SU-DHL-6 (cell line): ENCODE measurements at regions not wholly inside any gene's neighbourhood (a gene's known extent, or its start where the extent isn't known, plus 50 kb on each side); places are given as distances from the start of the nearest gene placed in this dataset.
A peak's percentile ranks its signal among the peaks of the same experiment; 100 is the strongest.
"Not testable (repeated sequence)": the region's sequence is repeated elsewhere in the genome, so short reads cannot be mapped to it uniquely, and the experiment has no call there.

Experiments
- H2AFZ ChIP-seq: fragments of 200-600 bp; sonication (generic); 2 replicates; pipeline ENCODE4 v1.6.1; 2014; ENCODE audit warnings: low read depth, mild to moderate bottlenecking, moderate library complexity, mixed read lengths, antibody characterized with exemption, low read length; ENCODE audit not compliant: severe bottlenecking
- H3F3A ChIP-seq: fragments of 200-600 bp; shearing (Covaris generic); 2 replicates; pipeline ENCODE4 v1.6.0; 2016; ENCODE audit warnings: antibody characterized with exemption, mild to moderate bottlenecking; ENCODE audit not compliant: insufficient read depth
- H3K27ac ChIP-seq: fragments of 200-600 bp; sonication (generic); 2 replicates; pipeline ENCODE4 v1.5.1; 2016; ENCODE audit warnings: low read depth, mild to moderate bottlenecking, low read length, moderate library complexity, mixed read lengths
- H3K27me3 ChIP-seq: fragments of 200-600 bp; sonication (generic), shearing (Covaris generic); 2 replicates; pipeline ENCODE4 v1.6.0; 2014; ENCODE audit warnings: mild to moderate bottlenecking, low read length
- H3K36me3 ChIP-seq: fragments of 200-600 bp; sonication (generic); 2 replicates; pipeline ENCODE4 v1.6.1; 2014; ENCODE audit warnings: mild to moderate bottlenecking, low read length, mixed read lengths
- H3K4me2 ChIP-seq: fragments of 300-600, 200-600 bp; shearing (Covaris generic), sonication (generic); 2 replicates; pipeline ENCODE4 v1.6.0; 2014; ENCODE audit warnings: low read length, low read depth, mild to moderate bottlenecking; ENCODE audit not compliant: poor library complexity, severe bottlenecking
- H3K4me3 ChIP-seq: fragments of 200-600 bp; sonication (generic); 2 replicates; pipeline ENCODE4 v1.5.1; 2014; ENCODE audit warnings: antibody characterized with exemption, low read length, mild to moderate bottlenecking, mixed read lengths; ENCODE audit not compliant: insufficient read depth, poor library complexity, severe bottlenecking
- H3K79me2 ChIP-seq: fragments of 200-600 bp; sonication (generic); 2 replicates; pipeline ENCODE4 v1.6.1; 2014; ENCODE audit warnings: mild to moderate bottlenecking, low read length, moderate library complexity; ENCODE audit not compliant: insufficient read depth
- H3K9ac ChIP-seq: fragments of 200-600 bp; sonication (generic); 2 replicates; pipeline ENCODE4 v1.7.0; 2014; ENCODE audit warnings: mild to moderate bottlenecking, low read length
- H3K9me2 ChIP-seq: fragments of 200-600 bp; sonication (generic); replicated peaks from 2 replicates; pipeline ENCODE4 v1.6.1; 2014; ENCODE audit warnings: low read length; ENCODE audit not compliant: insufficient read depth
- H3K9me3 ChIP-seq: fragments of 200-600 bp; sonication (generic); 2 replicates; pipeline ENCODE4 v1.6.1; 2014; ENCODE audit warnings: low read length, mixed read lengths; ENCODE audit not compliant: insufficient read depth
- H4K20me1 ChIP-seq: fragments of 200-600 bp; sonication (generic); 2 replicates; pipeline ENCODE4 v1.6.1; 2014; ENCODE audit warnings: low read depth, mild to moderate bottlenecking, antibody characterized with exemption, low read length, moderate library complexity, mixed read lengths
- CTCF ChIP-seq: fragments of 200-600 bp; sonication (generic); IDR thresholded peaks from one replicate; pipeline ENCODE4 v1.5.1; 2017; ENCODE audit warnings: antibody characterized with exemption, mild to moderate bottlenecking, low read length, moderate library complexity; ENCODE audit not compliant: insufficient read depth, poor library complexity, severe bottlenecking
- EZH2phosphoT487 ChIP-seq: fragments of 200-600 bp; sonication (generic), shearing (Covaris generic); conservative IDR thresholded peaks from 2 replicates; pipeline ENCODE4 v1.6.1; 2018; ENCODE audit warnings: mild to moderate bottlenecking, antibody characterized with exemption, low read length, moderate library complexity, mixed read lengths

GRCh38 chr1:86798608-86799291, 94.4 kb downstream of the SH3GLB1 start:
- H3K79me2 ChIP-seq: no peaks in the 10 kb centered on the region
- H3F3A ChIP-seq: 0 out of 2 replicates have a peak, but pooled peaks cover 6% of the 10 kb centered on the region
- no peak overlapping the region for H3K9ac ChIP-seq
- H3K27me3 ChIP-seq: no peaks in the 10 kb centered on the region
- H3K4me3 ChIP-seq: no peak overlapping the region
- TF ChIP-seq CTCF (no peak), EZH2phosphoT487 (no peak)
- peak overlapping the region; percentile 62 for H3K27ac ChIP-seq
- no peaks in the 10 kb centered on the region for H3K9me2 ChIP-seq
- H4K20me1 ChIP-seq: no peaks in the 10 kb centered on the region
- H3K9me3 ChIP-seq: no peaks in the 10 kb centered on the region
- H2AFZ ChIP-seq: peak overlapping the region; percentile 32
- no peaks in the 10 kb centered on the region for H3K36me3 ChIP-seq
- peak overlapping the region; percentile 30 for H3K4me2 ChIP-seq

- H3K36me3 ChIP-seq, H3K27me3 ChIP-seq, H4K20me1 ChIP-seq, H3F3A ChIP-seq, H3K9ac ChIP-seq, H3K9me3 ChIP-seq, H3K4me2 ChIP-seq, H3K9me2 ChIP-seq, H3K79me2 ChIP-seq, H2AFZ ChIP-seq, H3K27ac ChIP-seq, H3K4me3 ChIP-seq: not testable (repeated sequence)
Measured at GRCh38 chr1:86803641-86804040, 99.3 kb downstream of the SH3GLB1 start.

DNA sequence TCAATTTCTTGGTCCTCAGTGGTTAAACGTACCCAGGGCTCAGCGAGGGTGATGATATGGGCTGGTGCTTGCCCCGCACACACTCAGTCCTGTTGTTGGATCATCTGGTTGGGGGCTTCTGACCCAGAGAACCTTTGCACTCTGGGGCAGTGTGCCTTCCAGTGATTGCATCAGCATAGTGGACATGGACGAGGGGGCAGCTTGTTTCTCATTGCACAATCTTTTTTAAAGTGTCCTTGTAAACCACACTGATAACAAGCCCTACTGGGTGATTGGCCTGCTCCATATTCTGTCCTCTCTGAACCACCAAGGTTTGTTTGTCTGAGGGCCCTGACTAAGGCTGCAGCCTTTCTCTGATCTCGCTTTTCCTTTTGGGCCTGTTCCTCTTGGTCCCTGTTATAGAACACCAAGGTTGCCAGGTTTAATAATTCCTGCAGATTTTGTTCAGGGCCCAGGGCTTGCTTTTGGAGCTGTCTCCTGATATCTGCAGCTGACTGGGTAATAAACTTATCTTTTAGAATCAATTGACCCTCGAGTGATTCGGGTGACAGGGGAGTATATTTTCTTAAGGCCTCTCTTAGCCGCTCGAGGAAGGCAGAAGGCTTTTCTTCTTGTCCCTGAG, 101.6 kb downstream of the SH3GLB1 start:
- not testable (repeated sequence) for H3K9ac ChIP-seq, H4K20me1 ChIP-seq, H3K9me2 ChIP-seq, H3F3A ChIP-seq, H2AFZ ChIP-seq, H3K4me2 ChIP-seq, H3K36me3 ChIP-seq, H3K4me3 ChIP-seq, H3K27ac ChIP-seq, H3K27me3 ChIP-seq, H3K79me2 ChIP-seq, H3K9me3 ChIP-seq

DNA sequence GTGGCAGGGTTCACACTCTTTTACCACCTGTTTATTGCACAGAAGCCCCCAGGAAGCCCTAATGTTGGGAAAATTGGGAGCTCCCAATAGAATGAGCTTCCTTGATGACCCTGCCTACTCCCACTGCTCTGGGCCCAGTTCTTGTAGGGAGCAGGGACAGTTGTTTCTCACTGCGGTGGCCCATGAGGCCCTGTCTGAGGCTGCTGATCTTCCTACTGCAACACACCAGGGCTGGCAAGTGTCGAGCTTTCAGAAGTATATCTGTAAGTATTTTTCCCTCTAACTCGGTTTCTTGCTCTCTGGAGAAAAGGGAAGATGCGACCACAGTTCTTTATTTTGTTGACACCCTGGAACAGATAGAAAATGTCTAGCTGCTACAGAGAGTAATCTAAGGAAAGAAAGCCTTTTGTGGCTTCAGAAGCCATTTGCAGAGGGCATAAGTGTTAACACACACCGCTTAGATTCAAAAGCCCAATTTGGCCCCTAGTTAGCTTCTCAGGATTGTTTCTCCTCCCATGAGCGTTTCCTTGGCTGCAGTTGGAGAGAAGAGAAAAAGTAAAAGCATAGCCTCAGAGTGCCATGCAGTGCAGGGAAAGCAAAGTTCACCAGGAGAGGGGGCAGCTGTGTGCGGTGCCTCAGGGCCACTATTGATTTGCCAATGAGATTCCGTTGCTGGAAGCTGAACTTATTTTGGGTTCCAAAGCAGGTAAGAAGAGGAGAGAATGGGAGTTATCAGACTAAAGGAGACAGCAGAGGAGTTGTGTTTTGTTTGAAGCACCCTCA, 102.6 kb downstream of the SELENOF start:
- H3K27me3 ChIP-seq: no peaks in the 10 kb centered on the region
- H3K9me2 ChIP-seq: no peaks in the 10 kb centered on the region
- no peak overlapping the region for H3K27ac ChIP-seq
- no peak overlapping the region for H3K4me3 ChIP-seq
- H3F3A ChIP-seq: no peaks in the 10 kb centered on the region
- no peaks in the 10 kb centered on the region for H3K36me3 ChIP-seq
- TF ChIP-seq EZH2phosphoT487 (no peak), CTCF (no peak)
- no peaks in the 10 kb centered on the region for H4K20me1 ChIP-seq
- no peak overlapping the region for H3K9ac ChIP-seq
- H3K4me2 ChIP-seq: no peak overlapping the region
- H2AFZ ChIP-seq: no peak overlapping the region
- no peaks in the 10 kb centered on the region for H3K79me2 ChIP-seq
- H3K9me3 ChIP-seq: no peaks in the 10 kb centered on the region
